ENCODE measurements at regions not wholly inside any gene's neighbourhood (a gene's known extent, or its start where the extent isn't known, plus 50 kb on each side); places are given as distances from the start of the nearest gene placed in this dataset.

DNA sequence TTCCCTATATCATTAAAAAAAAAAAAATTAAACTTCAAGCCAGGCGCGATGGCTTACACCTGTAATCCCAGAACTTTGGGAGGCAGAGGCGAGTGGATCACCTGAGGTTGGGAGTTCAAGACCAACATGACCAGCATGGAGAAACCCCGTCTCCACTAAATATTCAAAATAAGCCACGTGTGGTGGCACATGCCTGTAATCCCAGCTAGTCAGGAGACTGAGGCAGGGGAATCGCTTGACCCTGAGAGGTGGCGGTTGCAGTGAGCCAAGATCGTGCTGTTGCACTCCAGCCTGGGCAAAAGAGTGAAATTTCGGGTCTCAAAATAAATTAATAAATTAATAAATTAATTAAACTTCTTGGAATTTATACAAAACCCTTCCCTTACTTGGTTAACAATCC, 358.6 kb upstream of the CDH9 start:
- DNase-seq (ENCODE audit: low read depth): no peak
- no peak for TF ChIP-seq CTCF (IDR thresholded peaks at IDR 0.05; ENCODE audit: insufficient read depth, low read depth, low read length, missing control alignments)

GRCh38 chr5:27392716-27393115, 354.3 kb upstream of the CDH9 start:
- H3K4me3 ChIP-seq (ENCODE audit: low read length): no peak overlapping the region
- no peak for TF ChIP-seq CTCF (IDR thresholded peaks at IDR 0.05; ENCODE audit: insufficient read depth, low read depth, low read length, missing control alignments)

More for the DNA sequence above, 358.6 kb upstream of the CDH9 start:
- H3K4me3 ChIP-seq (ENCODE audit: low read length): no peak overlapping the region

GRCh38 chr5:27389696-27390095, 351.3 kb upstream of the CDH9 start:
- DNase-seq (ENCODE audit: low read depth): no peak
- H3K4me3 ChIP-seq (ENCODE audit: low read length): no peak overlapping the region
- TF ChIP-seq CTCF (IDR thresholded peaks at IDR 0.05; ENCODE audit: insufficient read depth, low read depth, low read length, missing control alignments): no peak

More at GRCh38 chr5:27392716-27393115, 354.3 kb upstream of the CDH9 start:
- no peak for DNase-seq (ENCODE audit: low read depth)

- no peak overlapping the region for H3K4me3 ChIP-seq (ENCODE audit: low read length)
- no peak for TF ChIP-seq CTCF (IDR thresholded peaks at IDR 0.05; ENCODE audit: insufficient read depth, low read depth, low read length, missing control alignments)
- DNase-seq (ENCODE audit: low read depth): no peak
Measured at GRCh38 chr5:27388755-27389154, 350.4 kb upstream of the CDH9 start.

GRCh38 chr5:27387535-27388073, 349.2 kb upstream of the CDH9 start:
- no peak for TF ChIP-seq CTCF (IDR thresholded peaks at IDR 0.05; ENCODE audit: insufficient read depth, low read depth, low read length, missing control alignments)
- no peak overlapping the region for H3K4me3 ChIP-seq (ENCODE audit: low read length)
- DNase-seq (ENCODE audit: low read depth): no peak

GRCh38 chr5:27381686-27382085, 343.3 kb upstream of the CDH9 start:
- DNase-seq (ENCODE audit: low read depth): no peak
- no peak overlapping the region for H3K4me3 ChIP-seq (ENCODE audit: low read length)
- no peak for TF ChIP-seq CTCF (IDR thresholded peaks at IDR 0.05; ENCODE audit: insufficient read depth, low read depth, low read length, missing control alignments)

DNA sequence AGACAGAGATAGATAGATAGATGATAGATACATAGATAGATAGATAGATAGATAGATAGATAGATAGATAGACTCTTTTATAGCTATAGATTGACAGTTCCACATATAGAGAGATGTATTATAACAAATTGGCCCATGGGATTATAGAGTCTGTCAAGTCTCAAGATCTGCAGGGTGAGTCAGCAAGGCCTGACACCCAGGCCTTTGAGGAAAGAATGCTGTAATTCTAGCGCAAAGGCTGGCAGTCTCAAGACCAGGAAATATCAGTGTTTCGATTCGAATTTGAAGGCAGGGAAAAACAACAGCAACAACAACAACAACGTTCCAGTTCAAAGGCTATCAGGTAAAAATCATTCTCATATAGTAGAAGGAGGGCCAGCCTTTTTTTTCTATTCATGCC, 339.2 kb upstream of the CDH9 start:
- no peak overlapping the region for H3K4me3 ChIP-seq (ENCODE audit: low read length)
- no peak for DNase-seq (ENCODE audit: low read depth)
- TF ChIP-seq CTCF (IDR thresholded peaks at IDR 0.05; ENCODE audit: insufficient read depth, low read depth, low read length, missing control alignments): no peak

All from epithelial cell of esophagus (primary cell).